ENCODE measurements at regions not wholly inside any gene's neighbourhood (a gene's known extent, or its start where the extent isn't known, plus 50 kb on each side); places are given as distances from the start of the nearest gene placed in this dataset.
A peak's percentile ranks its signal among the peaks of the same experiment; 100 is the strongest.
"Not testable (repeated sequence)": the region's sequence is repeated elsewhere in the genome, so short reads cannot be mapped to it uniquely, and the experiment has no call there.

DNA sequence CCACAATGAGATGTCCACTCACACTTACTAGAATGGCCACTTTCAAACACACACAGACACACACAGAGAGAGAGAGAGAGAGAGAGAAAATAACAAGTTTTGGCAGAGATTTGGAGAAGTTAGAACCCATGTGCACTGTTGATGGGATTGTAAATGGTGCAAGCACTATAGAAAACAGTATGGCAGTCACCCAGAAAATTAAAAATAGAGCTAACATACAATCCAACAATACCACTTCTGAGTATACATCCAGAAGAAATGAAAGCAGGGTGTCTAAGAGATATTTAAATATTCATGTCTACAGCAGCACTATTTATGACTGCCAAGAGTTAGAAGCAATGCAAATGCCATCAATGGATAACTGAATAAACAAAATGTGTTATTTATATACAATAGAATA lies 359.9 kb upstream of the COX7C start:
- no peaks in the 10 kb centered on the region for H3K27me3 Mint-ChIP-seq (ENCODE audit: low read depth)
- H3K4me1 Mint-ChIP-seq (ENCODE audit: low read depth) = no peaks in the 10 kb centered on the region
- H3K9me3 Mint-ChIP-seq = no peaks in the 10 kb centered on the region
- no peak for ATAC-seq
- H3K36me3 Mint-ChIP-seq (ENCODE audit: insufficient read depth) = no peaks in the 10 kb centered on the region
- DNase-seq = no peak
- no peak overlapping the region for H3K4me3 Mint-ChIP-seq

GRCh38 chr5:86284400-86285190 lies 333.1 kb upstream of the COX7C start:
- not testable (repeated sequence) for H3K36me3 Mint-ChIP-seq (ENCODE audit: insufficient read depth); H3K4me1 Mint-ChIP-seq (ENCODE audit: low read depth); H3K9me3 Mint-ChIP-seq; H3K4me3 Mint-ChIP-seq; DNase-seq; H3K27me3 Mint-ChIP-seq (ENCODE audit: low read depth)
- peak; percentile 32 to 58 for ATAC-seq

DNA sequence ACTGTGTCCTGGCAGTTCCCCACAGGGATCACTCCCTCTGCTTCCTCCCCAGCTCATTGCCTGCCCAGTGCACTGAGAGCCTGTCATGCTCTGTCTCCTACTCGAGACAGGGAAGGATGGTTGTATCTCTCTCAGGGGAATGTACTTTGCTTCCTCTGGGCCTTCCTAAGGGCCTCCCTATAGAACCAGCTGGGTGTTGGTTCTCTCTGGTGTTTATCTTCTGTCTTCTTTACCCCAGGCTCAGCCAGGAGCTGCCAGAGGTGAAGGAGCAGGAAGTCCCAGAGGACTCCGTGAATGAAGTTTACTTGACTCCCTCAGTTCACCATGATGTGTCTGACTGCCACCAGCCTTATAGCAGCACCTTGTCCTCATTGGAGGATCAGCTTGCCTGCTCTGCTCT lies 330.3 kb upstream of the COX7C start:
- not testable (repeated sequence) for ATAC-seq; H3K4me3 Mint-ChIP-seq; H3K9me3 Mint-ChIP-seq; H3K36me3 Mint-ChIP-seq (ENCODE audit: insufficient read depth); DNase-seq; H3K27me3 Mint-ChIP-seq (ENCODE audit: low read depth); H3K4me1 Mint-ChIP-seq (ENCODE audit: low read depth)

- DNase-seq = not testable (repeated sequence)
These were observed 328.0 kb upstream of the COX7C start for GRCh38 chr5:86289786-86290185.

GRCh38 chr5:86292811-86293210 lies 324.9 kb upstream of the COX7C start:
- H3K27me3 Mint-ChIP-seq (ENCODE audit: low read depth); ATAC-seq: not testable (repeated sequence)

More at GRCh38 chr5:86289786-86290185, 328.0 kb upstream of the COX7C start:
- H3K36me3 Mint-ChIP-seq (ENCODE audit: insufficient read depth); H3K4me1 Mint-ChIP-seq (ENCODE audit: low read depth); H3K9me3 Mint-ChIP-seq; H3K27me3 Mint-ChIP-seq (ENCODE audit: low read depth); H3K4me3 Mint-ChIP-seq; ATAC-seq: not testable (repeated sequence)

DNA sequence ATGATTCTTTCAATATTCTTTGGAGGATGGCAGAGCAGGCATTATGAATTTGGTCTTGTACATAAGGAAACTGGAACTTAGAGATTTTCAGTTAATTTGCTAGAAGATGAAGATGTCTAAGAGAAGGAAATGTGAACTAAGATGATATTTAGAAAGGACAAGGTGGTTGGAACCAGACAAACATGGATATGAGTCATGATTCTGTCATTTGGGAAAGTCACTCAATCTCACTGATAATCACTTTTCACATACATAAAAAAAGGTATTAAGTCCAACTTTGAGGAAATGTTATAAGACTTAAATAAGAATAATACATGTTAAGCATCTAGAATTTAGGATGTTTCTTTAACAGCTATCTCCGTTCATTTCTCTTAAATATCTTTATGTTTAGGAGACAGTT lies 315.1 kb upstream of the COX7C start:
- ATAC-seq, H3K9me3 Mint-ChIP-seq: not testable (repeated sequence)

More at GRCh38 chr5:86292811-86293210, 324.9 kb upstream of the COX7C start:
- not testable (repeated sequence) for H3K9me3 Mint-ChIP-seq; DNase-seq; H3K4me1 Mint-ChIP-seq (ENCODE audit: low read depth); H3K36me3 Mint-ChIP-seq (ENCODE audit: insufficient read depth); H3K4me3 Mint-ChIP-seq

DNA sequence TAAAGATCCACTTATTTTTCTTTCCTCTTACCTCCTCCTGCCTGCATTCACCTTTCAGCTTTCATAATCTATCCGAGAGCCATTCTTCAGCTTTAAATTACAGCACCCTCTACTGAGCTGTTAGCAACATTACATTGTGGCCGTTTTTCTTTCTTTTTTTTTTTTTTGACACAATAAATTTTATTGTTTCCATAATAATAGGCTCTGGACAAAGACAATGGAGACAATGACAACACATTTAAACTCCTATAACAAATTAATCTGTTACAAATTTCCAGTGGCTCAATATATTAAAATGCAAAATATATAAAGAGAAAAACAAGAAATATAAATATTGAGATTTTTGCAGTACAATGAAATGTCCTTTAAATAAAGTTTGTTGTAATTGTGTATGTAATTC lies 312.7 kb upstream of the COX7C start:
- DNase-seq; ATAC-seq; H3K4me3 Mint-ChIP-seq; H3K9me3 Mint-ChIP-seq; H3K4me1 Mint-ChIP-seq (ENCODE audit: low read depth); H3K27me3 Mint-ChIP-seq (ENCODE audit: low read depth); H3K36me3 Mint-ChIP-seq (ENCODE audit: insufficient read depth): not testable (repeated sequence)

More for the DNA sequence above, 315.1 kb upstream of the COX7C start:
- not testable (repeated sequence) for H3K4me1 Mint-ChIP-seq (ENCODE audit: low read depth); H3K27me3 Mint-ChIP-seq (ENCODE audit: low read depth); H3K36me3 Mint-ChIP-seq (ENCODE audit: insufficient read depth); DNase-seq; H3K4me3 Mint-ChIP-seq

GRCh38 chr5:86314951-86315350 lies 302.8 kb upstream of the COX7C start:
- Mint-ChIP-seq H3K4me3 (no peak overlapping the region), H3K36me3 (ENCODE audit: insufficient read depth) (no peaks in the 10 kb centered on the region), H3K9me3 (no peaks in the 10 kb centered on the region), H3K4me1 (ENCODE audit: low read depth) (no peaks in the 10 kb centered on the region), H3K27me3 (ENCODE audit: low read depth) (no peaks in the 10 kb centered on the region)
- ATAC-seq (no peak), DNase-seq (no peak)

DNA sequence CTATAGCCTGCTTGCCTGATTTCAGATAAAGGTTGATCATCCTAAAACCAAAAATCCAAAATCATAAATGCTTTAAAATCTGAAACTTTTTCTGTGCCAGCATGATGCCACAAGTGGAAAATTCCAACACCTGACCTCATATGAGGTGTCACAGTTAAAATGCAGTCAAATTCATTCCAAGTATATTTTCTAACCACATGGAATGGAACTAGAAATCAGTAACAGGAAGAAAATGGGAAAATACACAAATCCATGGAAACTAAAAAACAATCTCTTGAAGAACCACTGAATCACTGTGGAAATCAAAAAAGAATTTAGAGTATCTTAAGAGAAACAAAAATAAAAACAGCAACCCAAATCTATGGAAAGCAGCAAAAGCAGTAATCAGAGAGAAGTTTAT lies 297.5 kb upstream of the COX7C start:
- no peaks in the 10 kb centered on the region for H3K27me3 Mint-ChIP-seq (ENCODE audit: low read depth)
- DNase-seq = no peak
- no peaks in the 10 kb centered on the region for H3K9me3 Mint-ChIP-seq
- no peaks in the 10 kb centered on the region for H3K36me3 Mint-ChIP-seq (ENCODE audit: insufficient read depth)
- no peaks in the 10 kb centered on the region for H3K4me1 Mint-ChIP-seq (ENCODE audit: low read depth)
- no peak for ATAC-seq
- no peak overlapping the region for H3K4me3 Mint-ChIP-seq

DNA sequence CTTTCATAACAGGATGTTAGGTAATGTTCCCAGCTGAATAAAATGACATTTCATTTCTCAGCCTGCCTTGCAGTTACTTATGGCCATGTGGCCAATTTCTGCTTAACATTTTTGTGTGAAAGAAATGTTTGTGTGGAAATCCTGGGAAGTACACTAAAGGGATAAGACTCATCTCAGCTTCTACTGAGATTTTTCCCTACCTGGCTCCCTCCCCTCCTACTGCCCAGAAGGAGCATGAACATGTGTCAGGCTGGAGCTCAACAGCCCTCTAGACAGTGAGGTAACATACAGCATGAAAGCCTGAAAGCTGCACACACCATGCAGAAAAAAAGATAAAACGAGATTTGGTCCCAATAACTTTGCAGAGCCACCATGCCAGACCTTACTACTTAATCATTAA lies 288.4 kb upstream of the COX7C start:
- ATAC-seq (no peak), DNase-seq (no peak)
- no peaks in the 10 kb centered on the region for H3K36me3 Mint-ChIP-seq (ENCODE audit: insufficient read depth)
- no peaks in the 10 kb centered on the region for H3K9me3 Mint-ChIP-seq
- no peaks in the 10 kb centered on the region for H3K27me3 Mint-ChIP-seq (ENCODE audit: low read depth)
- no peaks in the 10 kb centered on the region for H3K4me1 Mint-ChIP-seq (ENCODE audit: low read depth)
- no peak overlapping the region for H3K4me3 Mint-ChIP-seq

- Mint-ChIP-seq H3K4me1 (ENCODE audit: low read depth) (no peaks in the 10 kb centered on the region), H3K27me3 (ENCODE audit: low read depth) (no peaks in the 10 kb centered on the region), H3K4me3 (no peak overlapping the region), H3K36me3 (ENCODE audit: insufficient read depth) (no peaks in the 10 kb centered on the region), H3K9me3 (no peaks in the 10 kb centered on the region)
- ATAC-seq = no peak
- no peak for DNase-seq
These were observed 287.0 kb upstream of the COX7C start for GRCh38 chr5:86330736-86331135.

DNA sequence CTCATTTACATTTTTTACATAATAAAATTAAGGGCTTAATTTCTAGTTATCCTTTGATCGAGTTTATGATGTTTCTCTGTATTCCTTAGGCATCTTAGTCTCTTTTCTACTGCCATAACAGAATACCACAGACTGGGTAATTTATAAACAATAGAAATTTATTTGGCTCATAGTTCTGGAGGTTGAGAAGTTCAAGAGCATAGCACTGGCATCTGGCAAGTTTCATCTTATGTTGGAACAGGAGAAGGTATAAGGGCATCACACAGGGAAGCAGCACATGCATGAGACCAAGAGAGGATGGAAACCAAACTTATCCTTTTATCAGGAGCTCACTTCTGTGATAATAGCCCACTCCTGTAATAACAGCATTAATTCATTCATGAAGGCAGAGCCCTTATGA lies 284.9 kb upstream of the COX7C start:
- no peak for DNase-seq
- no peaks in the 10 kb centered on the region for H3K9me3 Mint-ChIP-seq
- no peaks in the 10 kb centered on the region for H3K36me3 Mint-ChIP-seq (ENCODE audit: insufficient read depth)
- ATAC-seq = no peak
- no peak overlapping the region for H3K4me3 Mint-ChIP-seq
- peaks cover under 1% of the 10 kb centered on the region for H3K27me3 Mint-ChIP-seq (ENCODE audit: low read depth)
- no peaks in the 10 kb centered on the region for H3K4me1 Mint-ChIP-seq (ENCODE audit: low read depth)

DNA sequence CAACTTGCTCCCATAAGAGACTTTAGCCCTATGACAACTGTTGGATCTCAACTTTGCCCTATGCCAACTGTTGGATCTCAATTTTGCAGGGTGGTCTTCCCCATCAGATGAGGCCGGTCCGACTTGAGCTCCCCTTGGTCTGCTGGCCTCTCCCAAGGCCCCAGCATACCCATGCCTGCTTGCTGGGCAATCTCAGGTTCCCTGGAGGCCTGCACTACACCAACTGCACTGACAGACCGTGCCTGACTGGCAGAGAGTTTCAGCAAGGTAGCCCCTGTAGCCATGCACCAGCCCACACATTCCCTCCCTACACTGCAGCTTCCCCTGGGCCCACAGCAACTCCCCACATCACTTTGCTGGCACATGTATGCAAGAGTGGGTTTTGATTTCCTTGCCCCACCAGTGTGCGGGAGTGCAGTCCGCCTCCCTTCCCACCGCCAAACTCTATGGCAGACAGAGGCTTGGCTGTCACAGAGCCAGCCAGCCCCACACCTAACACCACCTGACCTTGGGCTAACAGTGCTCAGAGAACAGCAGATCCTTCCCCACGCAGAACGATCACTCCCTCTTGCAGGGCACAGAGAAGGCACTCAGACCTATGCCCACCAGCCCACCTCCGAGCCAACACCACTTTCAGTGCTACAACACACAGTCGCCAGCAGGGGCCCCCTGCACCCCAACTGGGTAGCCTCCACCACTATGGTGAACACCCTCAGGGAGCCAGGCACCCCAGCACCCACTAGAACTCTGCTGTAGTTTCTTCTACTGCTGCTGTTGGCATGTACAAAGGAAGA lies 279.9 kb upstream of the COX7C start:
- Mint-ChIP-seq H3K27me3 (ENCODE audit: low read depth) (peaks cover 2% of the 10 kb centered on the region), H3K9me3 (no peaks in the 10 kb centered on the region), H3K4me1 (ENCODE audit: low read depth) (no peaks in the 10 kb centered on the region), H3K36me3 (ENCODE audit: insufficient read depth) (no peaks in the 10 kb centered on the region), H3K4me3 (no peak overlapping the region)
- no peak for DNase-seq
- ATAC-seq = no peak

GRCh38 chr5:86354664-86355063 lies 263.1 kb upstream of the COX7C start:
- H3K9me3 Mint-ChIP-seq = no peaks in the 10 kb centered on the region
- H3K36me3 Mint-ChIP-seq (ENCODE audit: insufficient read depth) = no peaks in the 10 kb centered on the region
- DNase-seq (no peak), ATAC-seq (no peak)
- H3K4me3 Mint-ChIP-seq = no peak overlapping the region
- no peaks in the 10 kb centered on the region for H3K4me1 Mint-ChIP-seq (ENCODE audit: low read depth)
- no peaks in the 10 kb centered on the region for H3K27me3 Mint-ChIP-seq (ENCODE audit: low read depth)

DNA sequence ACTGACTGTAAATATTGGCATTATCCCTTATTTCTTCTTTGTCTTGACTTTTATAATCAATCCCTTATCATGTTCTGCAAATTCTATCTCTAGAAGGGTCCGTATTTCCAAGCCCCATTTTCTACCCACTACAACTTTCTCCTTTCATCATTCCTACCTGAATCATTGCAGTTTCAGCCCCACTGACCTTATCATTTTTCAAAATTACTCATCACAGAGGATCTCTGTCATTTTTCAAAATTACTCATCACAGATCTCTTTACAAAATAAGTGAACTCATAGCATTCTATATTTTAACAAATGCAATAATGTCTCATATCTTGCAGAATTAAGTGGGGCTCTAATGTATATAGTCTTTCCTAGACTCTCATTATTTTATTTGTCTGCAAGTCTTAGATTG lies 256.9 kb upstream of the COX7C start:
- no peak for ATAC-seq

More for the DNA sequence above, 256.9 kb upstream of the COX7C start:
- Mint-ChIP-seq H3K36me3 (ENCODE audit: insufficient read depth) (no peaks in the 10 kb centered on the region), H3K4me3 (no peak overlapping the region), H3K4me1 (ENCODE audit: low read depth) (no peaks in the 10 kb centered on the region), H3K27me3 (ENCODE audit: low read depth) (no peaks in the 10 kb centered on the region), H3K9me3 (no peaks in the 10 kb centered on the region)
- DNase-seq = no peak

Data from activated T-cell treated with anti-CD3 and anti-CD28 coated beads, Interleukin-2, amount 50 U/mL, for 4 hours (primary cell).